Neutrophil (primary cell): ENCODE measurements at regions not wholly inside any gene's neighbourhood (a gene's known extent, or its start where the extent isn't known, plus 50 kb on each side); places are given as distances from the start of the nearest gene placed in this dataset.
A peak's percentile ranks its signal among the peaks of the same experiment; 100 is the strongest.

Experiments
- H3K27ac ChIP-seq: fragments of 200-600 bp; sonication (generic); 2 replicates; pipeline ENCODE4 v1.5.1; 2016; ENCODE audit warnings: mild to moderate bottlenecking, moderate library complexity
- H3K27me3 ChIP-seq: fragments of 200-600 bp; sonication (generic); 2 replicates; pipeline ENCODE4 v1.6.0; 2016; ENCODE audit warnings: mild to moderate bottlenecking
- H3K36me3 ChIP-seq: fragments of 200-600 bp; sonication (generic); 2 replicates; pipeline ENCODE4 v1.5.1; 2017
- H3K4me1 ChIP-seq, 2 experiments: fragments of 200-600 bp in 1 of 2; sonication (generic) in 1 of 2; 1 replicate in 1 of 2; 2 replicates in 1 of 2; pipeline versions ENCODE4 v1.5.1 to v1.6.1; 2013 to 2016; ENCODE audit warnings: low read depth in 1 of 2, low read length in 1 of 2, mild to moderate bottlenecking in 1 of 2, moderate library complexity in 1 of 2; ENCODE audit not compliant: control insufficient read depth in 1 of 2, insufficient read depth in 1 of 2
- H3K4me3 ChIP-seq, 2 experiments: fragments of 200-600 bp in 1 of 2; sonication (generic) in 1 of 2; 1 replicate in 1 of 2; 2 replicates in 1 of 2; pipeline ENCODE4 v1.5.1; 2013 to 2016; ENCODE audit warnings: low read depth in 1 of 2, low read length in 1 of 2, mild to moderate bottlenecking in 1 of 2, moderate library complexity in 1 of 2
- H3K9me3 ChIP-seq: fragments of 200-600 bp; sonication (generic); 2 replicates; pipeline ENCODE4 v1.5.1; 2016
- CTCF ChIP-seq: fragments of 200-600 bp; sonication (generic); IDR thresholded peaks from 2 replicates; pipeline ENCODE4 v1.5.1; 2016; ENCODE audit warnings: antibody characterized with exemption

GRCh38 chr6:14210077-14210476 lies 92.5 kb downstream of the CD83 start:
- Histone ChIP-seq H3K27me3 (no peaks in the 10 kb centered on the region), H3K4me3 (no peak overlapping the region), H3K9me3 (no peaks in the 10 kb centered on the region), H3K4me1 (peaks cover 15 to 21% of the 10 kb centered on the region in 2 experiments), H3K36me3 (no peaks in the 10 kb centered on the region), H3K27ac (no peak overlapping the region)
- TF ChIP-seq CTCF: no peak

- H3K27me3 ChIP-seq: no peaks in the 10 kb centered on the region
- H3K9me3 ChIP-seq: no peaks in the 10 kb centered on the region
- peak; percentile 78 for TF ChIP-seq CTCF
- H3K4me1 ChIP-seq: peaks cover 15 to 21% of the 10 kb centered on the region in 2 experiments
- H3K27ac ChIP-seq: peak overlapping the region; percentile 52
- H3K36me3 ChIP-seq: no peaks in the 10 kb centered on the region
- H3K4me3 ChIP-seq: peak overlapping the region; percentile 71 to 72
Observed at GRCh38 chr6:14210663-14211561, 93.3 kb downstream of the CD83 start.

- Histone ChIP-seq H3K4me3 (peak overlapping the region; percentile 71 to 72), H3K9me3 (no peaks in the 10 kb centered on the region), H3K4me1 (peaks cover 15 to 21% of the 10 kb centered on the region in 2 experiments), H3K27me3 (no peaks in the 10 kb centered on the region), H3K36me3 (no peaks in the 10 kb centered on the region), H3K27ac (peak overlapping the region; percentile 52)
- TF ChIP-seq CTCF: no peak
Observed at GRCh38 chr6:14211562-14211942, 94.0 kb downstream of the CD83 start.

GRCh38 chr6:14212020-14212419 lies 94.4 kb downstream of the CD83 start:
- TF ChIP-seq CTCF: no peak
- Histone ChIP-seq H3K4me1 (peaks cover 15 to 21% of the 10 kb centered on the region in 2 experiments), H3K36me3 (no peaks in the 10 kb centered on the region), H3K4me3 (peak overlapping the region; percentile 71 to 72), H3K9me3 (no peaks in the 10 kb centered on the region), H3K27ac (no peak overlapping the region), H3K27me3 (no peaks in the 10 kb centered on the region)

- Histone ChIP-seq H3K27ac (no peak overlapping the region), H3K27me3 (no peaks in the 10 kb centered on the region), H3K9me3 (no peaks in the 10 kb centered on the region), H3K36me3 (no peaks in the 10 kb centered on the region), H3K4me3 (no peak overlapping the region), H3K4me1 (peaks cover 15 to 21% of the 10 kb centered on the region in 2 experiments)
- no peak for TF ChIP-seq CTCF
Observed at GRCh38 chr6:14212632-14213031, 95.1 kb downstream of the CD83 start.
